Ishikawa (cell line): ENCODE measurements at regions not wholly inside any gene's neighbourhood (a gene's known extent, or its start where the extent isn't known, plus 50 kb on each side); places are given as distances from the start of the nearest gene placed in this dataset.

Experiments used
- CEBPB ChIP-seq: IDR thresholded peaks from 2 replicates; pipeline ENCODE4 v1.6.1; 2012
- CREB1 ChIP-seq: IDR thresholded peaks from 2 replicates; pipeline ENCODE4 v1.6.1; 2012; ENCODE audit warnings: low read depth
- EGR1 ChIP-seq: IDR thresholded peaks from 2 replicates; pipeline ENCODE4 v1.6.1; 2012
- EP300 ChIP-seq: IDR thresholded peaks from 2 replicates; pipeline ENCODE4 v1.6.1; 2012; ENCODE audit warnings: borderline replicate concordance
- FOXM1 ChIP-seq: IDR thresholded peaks from 2 replicates; pipeline ENCODE4 v1.6.1; 2012; ENCODE audit warnings: low read depth, borderline replicate concordance
- NFIC ChIP-seq: IDR thresholded peaks from 2 replicates; pipeline ENCODE4 v1.6.1; 2012
- RAD21 ChIP-seq: IDR thresholded peaks from 2 replicates; pipeline ENCODE4 v1.6.1; 2012; ENCODE audit warnings: low read depth
- TAF1 ChIP-seq: IDR thresholded peaks from 2 replicates; pipeline ENCODE4 v1.6.1; 2012; ENCODE audit warnings: low read depth, mild to moderate bottlenecking
- TCF12 ChIP-seq: IDR thresholded peaks from 2 replicates; pipeline ENCODE4 v1.6.1; 2012; ENCODE audit warnings: low read depth
- TEAD4 ChIP-seq: IDR thresholded peaks from 2 replicates; pipeline ENCODE4 v1.6.1; 2012
- YY1 ChIP-seq: IDR thresholded peaks from 2 replicates; pipeline ENCODE4 v1.6.1; 2012; ENCODE audit warnings: low read depth
- ZBTB7A ChIP-seq: IDR thresholded peaks from 2 replicates; pipeline ENCODE4 v1.6.1; 2012; ENCODE audit warnings: low read depth
- TF ChIP-seq, protein P1 (sequence below): IDR thresholded peaks from 2 replicates; pipeline ENCODE4 v1.6.1; 2012
- TF ChIP-seq, protein P2 (sequence below): IDR thresholded peaks from 2 replicates; pipeline ENCODE4 v1.6.1; 2012; ENCODE audit warnings: low read depth, mild to moderate bottlenecking
- TF ChIP-seq, protein P3 (sequence below): IDR thresholded peaks from 2 replicates; pipeline ENCODE4 v1.6.1; 2012

DNA sequence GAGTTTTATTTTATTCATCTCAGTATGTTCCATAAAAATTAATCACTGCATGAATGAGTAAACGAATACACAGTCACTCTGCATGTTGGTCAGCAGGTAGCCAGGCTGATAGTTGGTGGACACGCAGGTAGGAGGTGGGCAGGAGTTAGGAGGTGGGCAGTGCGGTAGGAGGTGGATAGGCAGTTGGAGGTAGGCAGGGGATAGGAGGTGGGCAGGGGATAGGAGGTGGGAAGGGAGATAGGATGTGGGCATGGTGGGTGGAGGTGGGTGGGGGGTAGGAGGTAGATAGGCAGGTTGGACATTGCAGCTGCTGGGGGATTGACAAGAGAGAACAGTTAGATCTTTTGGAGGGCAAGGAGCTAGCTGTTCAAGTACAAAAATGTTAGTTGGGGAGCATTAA, 322.7 kb downstream of the PTPRU start:
- TF ChIP-seq RAD21 (no peak), CEBPB (no peak), ZBTB7A (no peak), CREB1 (no peak), TAF1 (no peak), TEAD4 (no peak), TCF12 (no peak), EP300 (no peak), EGR1 (no peak), FOXM1 (no peak), NFIC (no peak), YY1 (no peak)
- TF ChIP-seq, protein P1, sequence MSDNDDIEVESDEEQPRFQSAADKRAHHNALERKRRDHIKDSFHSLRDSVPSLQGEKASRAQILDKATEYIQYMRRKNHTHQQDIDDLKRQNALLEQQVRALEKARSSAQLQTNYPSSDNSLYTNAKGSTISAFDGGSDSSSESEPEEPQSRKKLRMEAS, result no peak
- TF ChIP-seq, protein P2, sequence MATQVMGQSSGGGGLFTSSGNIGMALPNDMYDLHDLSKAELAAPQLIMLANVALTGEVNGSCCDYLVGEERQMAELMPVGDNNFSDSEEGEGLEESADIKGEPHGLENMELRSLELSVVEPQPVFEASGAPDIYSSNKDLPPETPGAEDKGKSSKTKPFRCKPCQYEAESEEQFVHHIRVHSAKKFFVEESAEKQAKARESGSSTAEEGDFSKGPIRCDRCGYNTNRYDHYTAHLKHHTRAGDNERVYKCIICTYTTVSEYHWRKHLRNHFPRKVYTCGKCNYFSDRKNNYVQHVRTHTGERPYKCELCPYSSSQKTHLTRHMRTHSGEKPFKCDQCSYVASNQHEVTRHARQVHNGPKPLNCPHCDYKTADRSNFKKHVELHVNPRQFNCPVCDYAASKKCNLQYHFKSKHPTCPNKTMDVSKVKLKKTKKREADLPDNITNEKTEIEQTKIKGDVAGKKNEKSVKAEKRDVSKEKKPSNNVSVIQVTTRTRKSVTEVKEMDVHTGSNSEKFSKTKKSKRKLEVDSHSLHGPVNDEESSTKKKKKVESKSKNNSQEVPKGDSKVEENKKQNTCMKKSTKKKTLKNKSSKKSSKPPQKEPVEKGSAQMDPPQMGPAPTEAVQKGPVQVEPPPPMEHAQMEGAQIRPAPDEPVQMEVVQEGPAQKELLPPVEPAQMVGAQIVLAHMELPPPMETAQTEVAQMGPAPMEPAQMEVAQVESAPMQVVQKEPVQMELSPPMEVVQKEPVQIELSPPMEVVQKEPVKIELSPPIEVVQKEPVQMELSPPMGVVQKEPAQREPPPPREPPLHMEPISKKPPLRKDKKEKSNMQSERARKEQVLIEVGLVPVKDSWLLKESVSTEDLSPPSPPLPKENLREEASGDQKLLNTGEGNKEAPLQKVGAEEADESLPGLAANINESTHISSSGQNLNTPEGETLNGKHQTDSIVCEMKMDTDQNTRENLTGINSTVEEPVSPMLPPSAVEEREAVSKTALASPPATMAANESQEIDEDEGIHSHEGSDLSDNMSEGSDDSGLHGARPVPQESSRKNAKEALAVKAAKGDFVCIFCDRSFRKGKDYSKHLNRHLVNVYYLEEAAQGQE, result no peak
- TF ChIP-seq, protein P3, sequence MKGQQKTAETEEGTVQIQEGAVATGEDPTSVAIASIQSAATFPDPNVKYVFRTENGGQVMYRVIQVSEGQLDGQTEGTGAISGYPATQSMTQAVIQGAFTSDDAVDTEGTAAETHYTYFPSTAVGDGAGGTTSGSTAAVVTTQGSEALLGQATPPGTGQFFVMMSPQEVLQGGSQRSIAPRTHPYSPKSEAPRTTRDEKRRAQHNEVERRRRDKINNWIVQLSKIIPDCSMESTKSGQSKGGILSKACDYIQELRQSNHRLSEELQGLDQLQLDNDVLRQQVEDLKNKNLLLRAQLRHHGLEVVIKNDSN, result no peak

DNA sequence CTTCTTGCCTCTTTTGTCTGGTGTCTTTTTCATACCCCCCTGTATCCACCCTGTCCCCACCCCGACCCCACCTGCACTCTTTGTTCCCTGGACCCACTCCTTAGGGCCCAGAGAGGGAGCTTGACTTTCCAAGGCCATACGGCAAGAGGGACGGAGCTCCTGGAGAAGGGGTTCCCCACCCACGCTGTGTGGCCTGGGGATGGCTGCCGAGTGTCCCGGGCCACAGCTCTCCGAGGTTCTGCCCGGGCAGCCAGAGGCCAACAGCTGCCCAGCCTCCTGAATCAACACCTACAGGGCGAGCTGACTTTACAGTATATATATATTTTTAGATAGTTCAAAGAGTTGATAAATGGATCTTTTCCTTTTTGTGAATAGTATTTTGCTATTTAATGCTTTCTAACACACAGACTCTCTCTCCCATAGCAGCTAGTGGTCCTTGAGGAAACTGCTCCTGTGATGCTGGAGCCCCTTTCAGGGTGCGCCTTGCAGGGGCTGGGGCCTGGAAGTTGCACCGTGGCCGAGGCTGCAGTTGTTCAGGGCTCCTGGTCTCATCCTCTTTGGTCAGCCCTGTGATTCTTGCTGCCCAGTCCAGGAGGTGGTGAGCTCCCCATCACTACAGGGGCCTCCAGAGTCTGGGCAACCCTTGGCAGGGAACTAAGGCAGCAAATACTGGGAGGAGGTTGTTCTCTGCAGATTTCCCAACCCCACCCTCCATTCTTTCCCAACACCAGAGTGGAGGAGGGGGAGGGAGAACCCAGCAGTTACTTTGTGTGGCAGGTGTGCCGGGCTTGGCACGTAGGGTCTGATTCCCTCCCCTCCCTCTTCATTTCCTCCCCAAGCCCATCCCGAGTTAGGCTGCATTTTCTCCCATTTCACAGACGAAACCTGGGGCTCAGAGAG, 321.6 kb downstream of the PTPRU start:
- TF ChIP-seq TAF1 (no peak), ZBTB7A (no peak), TEAD4 (no peak), FOXM1 (no peak), TCF12 (no peak), CEBPB (no peak), EP300 (no peak), RAD21 (no peak), EGR1 (no peak), NFIC (no peak), CREB1 (no peak), YY1 (no peak)
- TF ChIP-seq, protein P1, result no peak
- TF ChIP-seq, protein P2, result no peak
- TF ChIP-seq, protein P3, result no peak

DNA sequence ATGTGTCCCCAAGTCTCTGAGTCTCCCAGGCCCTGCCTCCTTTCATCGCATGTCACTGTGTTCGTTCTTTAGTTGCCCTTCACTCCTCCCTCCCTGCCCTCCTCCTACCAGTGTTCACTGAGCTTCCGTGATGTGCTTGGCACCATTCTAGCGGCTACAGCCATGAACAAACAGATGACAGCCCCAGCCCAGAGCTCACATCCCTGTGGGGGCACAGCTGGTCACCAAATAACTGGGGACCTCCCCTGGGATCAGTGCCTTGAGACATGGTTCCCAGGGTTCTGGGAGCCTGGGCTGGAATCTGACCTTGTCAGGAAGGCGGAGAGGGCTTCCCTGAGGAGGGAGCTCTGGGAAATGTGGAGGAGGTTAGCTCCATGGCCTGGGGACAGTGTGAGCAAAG, 320.7 kb downstream of the PTPRU start:
- TF ChIP-seq ZBTB7A (no peak), CREB1 (no peak)

GRCh38 chr1:29556657-29557056, 320.3 kb downstream of the PTPRU start:
- no peak for TF ChIP-seq TAF1
- TF ChIP-seq FOXM1, result no peak
- TF ChIP-seq TEAD4, result no peak
- TF ChIP-seq, protein P1, result no peak
- TF ChIP-seq, protein P2, result no peak
- no peak for TF ChIP-seq ZBTB7A
- TF ChIP-seq CREB1, result no peak
- TF ChIP-seq TCF12, result no peak
- no peak for TF ChIP-seq EP300
- TF ChIP-seq RAD21, result no peak
- TF ChIP-seq, protein P3, result no peak
- TF ChIP-seq YY1, result no peak
- TF ChIP-seq NFIC, result no peak
- TF ChIP-seq CEBPB, result no peak
- TF ChIP-seq EGR1, result no peak
